Left ventricle myocardium superior (tissue), 1 donor: ENCODE measurements at regions not wholly inside any gene's neighbourhood (a gene's known extent, or its start where the extent isn't known, plus 50 kb on each side); places are given as distances from the start of the nearest gene placed in this dataset.
"Not testable (repeated sequence)": the region's sequence is repeated elsewhere in the genome, so short reads cannot be mapped to it uniquely, and the experiment has no call there.

Source experiments
- ATAC-seq: fragments of 200-7000 bp; cut with Tn5 transposase; one replicate; pipeline ENCODE4 v1.9.1; 2020; ENCODE audit warnings: mild to moderate bottlenecking, moderate library complexity
- DNase-seq: peaks from one replicate; pipeline ENCODE4 v3.0.0-alpha.2; 2020
- intact Hi-C: fragments of 100-400 bp; cut with micrococcal nuclease; formaldehyde crosslinking; loops from one replicate; pipeline ENCODE4 v1.11.0; 2022
- donor health status: DM: no; HTN: yes; CAD: no; lungs with severe emphysema.

DNA sequence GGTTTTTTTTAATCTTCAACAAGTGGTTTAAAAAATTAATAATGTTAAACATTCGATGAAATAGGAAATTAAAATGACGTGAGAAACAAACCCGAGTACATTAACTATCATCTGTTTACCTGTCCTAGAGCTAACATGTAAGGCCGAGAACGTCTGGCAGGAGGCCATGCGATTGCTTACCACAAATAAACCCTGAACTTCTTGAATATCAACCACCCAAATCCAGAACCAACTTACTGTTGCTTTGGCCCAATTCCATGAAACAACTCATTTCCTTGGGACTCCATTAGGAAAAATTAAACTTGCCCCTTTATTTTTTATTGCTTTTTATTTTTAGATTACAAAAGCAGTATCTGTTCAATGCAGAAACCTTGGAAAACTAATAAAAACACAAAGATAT lies 228.9 kb upstream of the IRS2 start:
- ATAC-seq (no peak), DNase-seq (no peak)
- intact Hi-C loops = no loop called here

DNA sequence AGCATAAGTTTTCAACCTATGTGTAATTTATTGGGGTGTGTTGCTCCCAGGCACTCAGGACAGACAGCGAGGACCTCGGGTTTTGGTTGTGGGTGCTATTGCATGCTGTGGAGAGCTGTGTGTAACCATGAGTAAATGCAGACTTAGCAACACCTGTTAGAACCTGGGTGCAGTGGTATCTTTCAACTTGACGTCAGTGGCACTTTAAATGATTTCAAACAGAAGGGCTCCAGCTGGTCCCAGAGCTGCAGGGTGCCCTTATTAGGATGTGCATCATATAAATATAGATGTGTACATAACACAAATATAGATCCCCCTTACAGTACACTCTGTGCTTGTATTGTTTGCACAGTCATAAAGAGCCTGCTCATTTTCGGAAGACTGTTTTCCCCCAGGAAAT lies 228.3 kb upstream of the IRS2 start:
- DNase-seq = no peak
- ATAC-seq = peak; percentile 60
- intact Hi-C loops = no loop called here

DNA sequence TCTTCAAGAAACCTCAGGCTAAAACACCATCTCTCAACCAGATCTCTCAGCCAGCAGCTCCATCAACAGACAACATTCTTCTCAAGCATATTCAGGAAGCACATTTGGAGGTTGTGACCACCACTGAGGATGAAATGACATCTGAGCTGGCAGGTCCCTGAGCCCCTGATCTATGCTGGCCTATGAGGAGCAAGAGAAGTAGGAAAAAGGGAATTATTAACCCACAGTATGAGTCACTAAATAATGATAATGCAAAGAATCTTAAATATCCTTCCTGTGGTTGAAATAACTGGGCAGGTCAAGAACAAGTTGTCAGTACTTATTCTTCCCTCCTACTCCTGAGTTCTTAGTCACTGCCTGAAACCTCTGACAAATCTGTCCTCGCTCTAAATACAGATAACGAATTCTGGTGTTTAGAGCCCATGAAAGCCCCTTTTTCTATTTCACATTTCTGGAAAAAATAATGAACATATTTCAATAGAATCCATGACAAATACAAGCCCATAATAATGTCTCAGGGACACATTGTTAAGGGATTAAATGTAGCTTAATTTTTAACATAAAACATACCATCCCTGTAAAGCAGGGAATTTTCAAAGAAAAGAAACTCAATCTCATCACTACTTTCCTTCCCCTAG lies 225.8 kb upstream of the IRS2 start:
- ATAC-seq (no peak), DNase-seq (no peak)
- intact Hi-C loops = no loop called here

DNA sequence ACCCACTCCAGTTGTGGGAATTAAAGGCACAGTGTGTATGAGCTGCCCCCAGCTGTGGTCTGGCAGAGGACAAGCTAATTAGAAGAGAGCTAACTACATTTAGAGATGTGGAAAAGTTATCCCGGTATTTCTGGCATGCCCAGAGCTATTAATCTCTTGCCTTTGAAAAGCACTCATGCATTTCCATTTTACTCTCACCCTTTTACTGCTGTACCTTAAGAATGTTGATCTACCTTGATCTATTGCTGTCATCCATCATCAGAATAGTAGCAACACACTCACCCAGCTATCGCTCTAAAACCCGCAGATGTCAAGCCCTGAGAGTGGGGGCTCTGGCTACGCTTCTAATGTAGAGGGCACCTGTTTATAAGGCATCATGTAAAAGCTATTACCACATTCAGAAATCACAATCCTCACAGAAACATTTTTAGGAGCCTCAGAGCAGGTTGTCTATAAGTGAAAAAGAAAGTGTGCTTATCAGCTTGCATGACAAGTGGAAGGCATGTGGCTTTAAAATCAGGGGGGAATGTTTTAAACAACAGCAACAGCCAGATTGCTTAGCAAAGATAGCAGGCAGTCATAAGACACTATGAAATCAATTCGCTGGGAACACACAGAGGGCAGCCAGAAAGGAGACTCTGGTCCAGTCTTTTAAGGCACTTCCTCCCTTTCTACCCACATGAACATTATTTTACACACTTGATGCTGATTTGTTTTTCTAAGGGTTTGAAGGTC lies 224.2 kb upstream of the IRS2 start:
- DNase-seq = no peak
- intact Hi-C loops = no loop called here
- no peak for ATAC-seq

DNA sequence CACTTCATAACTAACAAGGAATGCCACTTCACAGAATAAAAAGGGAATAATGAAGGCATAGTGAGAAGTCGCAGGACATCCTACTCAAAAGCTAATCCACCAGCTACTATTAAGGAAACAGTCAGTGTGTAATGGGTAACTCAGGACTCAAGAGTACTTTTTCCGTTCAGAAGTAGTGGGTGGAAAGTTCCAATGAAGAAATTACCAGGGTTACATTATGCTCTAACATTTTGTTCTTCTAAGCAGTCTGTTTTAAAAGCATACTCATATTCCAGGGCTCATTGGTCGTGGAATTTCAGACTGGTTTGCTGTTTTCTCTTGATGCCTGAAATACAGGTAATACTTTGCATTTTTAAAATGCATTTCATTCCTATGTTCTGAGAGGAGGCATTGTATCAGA lies 222.4 kb upstream of the IRS2 start:
- intact Hi-C loops = no loop called here
- ATAC-seq (no peak), DNase-seq (no peak)

DNA sequence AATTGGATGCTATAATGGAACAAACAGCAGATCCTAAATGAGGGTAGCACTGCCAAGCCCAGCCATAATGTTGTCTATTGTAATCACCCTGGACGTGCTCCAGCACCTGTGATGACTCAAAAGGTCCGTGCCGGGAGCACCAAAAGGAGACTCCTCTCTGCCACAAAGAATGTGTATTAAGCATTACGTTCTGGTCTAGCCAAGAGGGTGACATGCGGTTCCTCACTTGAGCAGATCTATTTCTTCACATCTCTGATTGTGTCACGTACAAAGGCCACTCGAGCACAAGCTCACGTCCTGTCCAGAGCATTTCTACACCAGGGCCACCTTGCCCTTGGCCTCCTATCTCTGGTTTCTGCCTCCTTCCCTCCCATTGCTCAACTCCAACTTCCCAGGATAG lies 219.9 kb upstream of the IRS2 start:
- ATAC-seq (peak; percentile 14), DNase-seq (no peak)
- intact Hi-C loops = no loop called here

DNA sequence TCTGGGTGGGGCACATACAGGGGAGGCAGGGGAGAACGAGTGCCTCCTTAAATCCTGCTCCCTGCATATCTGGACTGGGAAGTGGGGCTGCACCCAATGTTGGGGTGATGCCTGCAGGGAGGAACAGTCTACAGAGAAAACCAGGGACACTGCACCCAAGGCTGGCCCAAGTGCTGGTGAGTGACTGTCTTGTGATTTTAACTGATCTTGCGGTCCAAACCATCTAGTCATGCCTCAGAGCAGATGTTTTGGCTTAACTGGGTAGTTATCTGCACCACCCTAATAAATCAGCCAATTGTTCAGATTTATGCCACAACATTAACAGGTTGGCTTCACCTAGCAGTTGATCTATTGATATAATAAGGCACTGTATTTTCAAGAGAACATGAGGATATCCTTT lies 219.2 kb upstream of the IRS2 start:
- intact Hi-C loops = no loop called here
- ATAC-seq (no peak), DNase-seq (no peak)

DNA sequence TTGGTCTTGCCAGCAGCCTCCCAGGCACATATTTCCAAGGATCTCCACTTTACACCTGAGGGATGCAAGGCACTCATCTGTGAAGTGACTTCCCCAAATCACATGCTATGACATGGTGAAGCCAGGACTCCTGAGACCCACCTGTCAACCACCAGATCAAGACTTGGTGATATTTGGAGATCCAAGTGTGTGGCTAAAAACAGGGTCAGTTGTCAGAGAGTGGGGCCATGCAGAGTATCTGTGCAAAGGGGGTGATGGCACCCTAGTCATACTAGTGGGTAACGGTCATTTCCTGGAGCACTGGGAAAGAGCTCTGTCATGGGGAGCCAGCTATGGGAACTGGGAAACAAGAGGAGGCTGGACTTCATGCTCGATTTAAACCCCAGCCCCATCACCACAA lies 218.4 kb upstream of the IRS2 start:
- ATAC-seq (no peak), DNase-seq (no peak)
- intact Hi-C loops = no loop called here

DNA sequence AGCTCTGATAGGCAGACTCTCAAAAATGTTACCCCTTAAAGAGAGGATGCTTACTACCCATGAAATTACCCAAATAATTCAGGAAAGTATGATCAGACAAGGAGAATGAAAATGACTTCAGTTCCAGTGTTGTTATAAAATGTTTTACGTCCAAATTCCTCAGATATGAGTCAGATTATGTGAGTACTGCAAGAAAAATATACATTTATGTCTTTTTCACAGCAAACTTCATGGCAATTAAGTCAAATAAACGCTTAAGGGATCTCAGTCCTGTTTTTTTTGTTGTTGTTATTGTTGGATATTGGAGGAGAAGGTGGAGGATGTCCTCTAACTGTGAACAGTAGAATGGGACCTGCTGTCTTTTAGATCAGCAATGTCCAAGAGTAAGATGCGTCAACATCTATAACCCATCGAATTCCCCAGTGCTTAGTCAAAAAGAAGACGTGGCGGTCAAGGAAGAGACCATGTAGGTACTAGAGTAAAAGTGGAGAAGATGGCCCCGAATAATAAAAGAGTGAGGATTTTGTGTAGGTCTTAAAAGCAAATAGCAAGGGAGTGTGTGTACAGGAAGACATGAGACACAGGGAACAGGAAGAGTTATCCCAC lies 215.4 kb upstream of the IRS2 start:
- intact Hi-C loops = no loop called here
- DNase-seq = no peak
- ATAC-seq = no peak

DNA sequence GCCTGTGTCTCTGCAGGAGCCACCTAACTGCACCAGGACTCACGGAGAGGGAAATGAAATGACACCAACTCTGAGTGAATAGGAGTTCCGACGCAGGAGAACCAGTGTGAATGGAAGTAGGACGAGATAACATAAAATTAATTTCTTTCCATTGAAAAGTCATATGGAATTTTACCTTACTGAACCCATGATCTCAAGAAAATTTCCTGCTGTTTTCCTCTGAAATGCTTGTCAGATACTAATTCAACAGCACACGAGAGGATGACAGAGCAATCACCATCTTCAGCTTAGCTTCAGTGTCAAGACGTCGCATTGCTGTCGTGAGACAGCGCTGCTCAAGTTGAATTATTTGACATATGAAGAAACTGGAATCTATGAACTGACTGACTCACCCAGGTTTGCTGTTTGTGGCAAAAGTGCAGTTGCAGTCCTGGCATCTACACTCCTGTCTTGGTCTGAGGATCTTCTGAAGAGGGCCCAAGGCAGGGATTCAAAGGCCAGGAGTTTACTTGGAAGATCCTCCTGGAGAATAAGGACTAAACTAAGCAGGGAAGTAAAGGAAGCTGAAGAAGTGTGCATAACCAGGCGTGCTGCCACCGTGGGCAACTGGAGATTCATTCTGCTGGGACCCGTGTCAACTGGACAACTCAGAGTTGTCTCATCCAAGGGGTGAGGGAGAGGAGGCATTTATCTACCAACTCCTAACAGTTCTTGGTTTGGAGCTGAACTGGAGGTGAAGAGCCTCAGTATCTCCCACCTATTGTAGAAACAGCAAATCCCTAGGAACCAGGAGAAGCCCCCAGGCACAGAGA lies 214.4 kb upstream of the IRS2 start:
- intact Hi-C loops = no loop called here
- ATAC-seq (no peak), DNase-seq (no peak)

DNA sequence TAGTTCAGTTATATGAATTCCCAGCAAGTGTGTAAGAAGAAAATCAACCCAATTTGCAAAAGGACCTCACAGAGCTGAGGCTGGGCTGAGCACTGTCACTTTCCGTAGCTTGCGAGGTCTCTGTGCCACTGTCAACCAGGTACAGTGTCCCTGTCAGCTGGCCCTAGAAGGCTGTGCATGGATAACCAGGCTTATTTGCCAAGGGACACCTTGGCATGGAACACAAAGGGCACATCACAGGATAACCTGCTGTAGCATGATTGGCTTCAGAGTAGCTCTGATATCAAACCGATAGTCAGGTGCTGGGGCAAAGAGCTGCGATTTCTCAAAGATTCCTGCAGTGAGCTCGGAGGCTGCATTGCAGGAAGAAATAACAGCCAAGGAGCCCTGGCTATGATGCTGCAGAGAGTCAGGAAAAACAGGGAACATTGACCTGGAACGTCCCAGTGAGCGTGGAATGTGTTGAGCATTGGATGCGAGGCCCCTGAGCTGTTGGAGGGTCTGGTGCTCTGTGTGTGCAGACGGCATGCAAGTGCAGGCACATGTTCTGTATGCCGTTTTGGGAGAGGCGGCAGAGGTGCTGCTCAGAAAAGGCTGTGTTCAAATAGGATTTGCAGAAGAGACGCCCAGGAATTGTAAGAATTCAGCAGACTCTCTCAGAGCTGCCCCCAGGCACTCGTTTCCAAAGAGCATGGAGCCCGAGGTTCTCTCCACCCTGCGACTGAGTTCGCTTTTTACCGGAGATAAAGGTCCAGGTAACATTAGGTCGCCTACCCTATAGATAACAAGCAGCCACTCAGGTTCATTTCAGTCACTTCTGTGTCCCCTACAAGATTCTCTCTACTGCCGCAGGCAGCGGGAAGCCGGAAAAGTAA lies 213.5 kb upstream of the IRS2 start:
- DNase-seq = no peak
- intact Hi-C loops = no loop called here
- ATAC-seq = no peak

DNA sequence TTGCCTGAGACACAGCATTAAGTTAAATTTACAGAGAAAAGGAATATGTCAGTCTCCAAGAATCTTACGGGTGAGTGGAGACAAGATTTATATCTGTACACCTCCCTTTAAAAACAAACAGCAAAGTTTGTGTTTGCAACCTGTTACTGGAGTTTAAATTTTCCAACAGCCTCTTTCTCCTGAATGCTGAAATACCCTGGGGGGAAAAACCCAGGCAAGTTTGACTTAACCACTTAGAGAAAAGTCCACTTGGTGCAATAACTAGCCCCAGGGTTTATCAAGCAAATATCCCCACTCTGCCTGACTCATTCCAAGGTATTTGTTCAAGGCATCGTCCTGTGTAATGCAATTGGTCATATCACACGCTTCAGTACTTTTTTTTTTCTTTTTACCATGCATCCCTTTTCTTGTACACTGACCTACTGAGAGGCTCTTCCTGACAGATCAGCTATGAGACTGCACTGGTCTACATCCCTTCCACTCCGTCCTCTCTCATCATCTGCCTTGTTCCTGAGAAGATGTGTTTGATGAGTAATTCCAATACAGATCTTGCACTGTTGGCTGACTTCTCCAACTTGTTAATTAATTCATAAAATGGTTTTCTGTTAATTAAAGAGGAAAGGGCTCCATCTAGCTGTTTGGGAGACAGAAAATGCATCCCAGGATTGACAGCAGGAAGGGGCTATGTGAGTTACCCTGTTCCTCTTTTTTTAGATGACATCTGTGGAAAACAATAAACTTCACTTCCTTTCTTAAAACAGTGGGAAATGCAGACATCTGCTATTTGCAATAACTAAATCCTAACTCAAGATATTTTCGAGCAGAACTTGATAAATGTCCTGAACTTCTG lies 212.5 kb upstream of the IRS2 start:
- no peak for DNase-seq
- intact Hi-C loops = no loop called here
- peak; percentile 52 for ATAC-seq

DNA sequence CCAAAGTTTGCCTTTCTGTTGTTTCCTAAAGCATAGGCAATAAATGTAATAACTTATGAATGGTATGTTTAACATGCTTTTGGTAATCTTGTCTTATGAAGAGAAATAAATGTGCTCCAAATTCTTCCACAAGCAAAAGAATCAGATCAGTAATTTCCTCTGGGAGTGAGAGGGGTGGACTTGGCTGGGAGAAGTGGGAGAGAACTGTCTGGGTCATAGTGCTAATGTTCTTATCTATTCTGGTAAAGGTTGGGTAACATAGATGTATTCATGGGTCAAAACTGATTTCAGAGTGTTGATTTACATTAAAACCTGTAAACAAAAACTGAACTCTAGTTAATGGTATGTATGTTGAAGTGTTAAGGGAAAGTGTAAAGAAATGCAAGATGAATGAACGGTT lies 211.7 kb upstream of the IRS2 start:
- DNase-seq (no peak), ATAC-seq (peak; percentile 70)
- intact Hi-C loops = no loop called here

DNA sequence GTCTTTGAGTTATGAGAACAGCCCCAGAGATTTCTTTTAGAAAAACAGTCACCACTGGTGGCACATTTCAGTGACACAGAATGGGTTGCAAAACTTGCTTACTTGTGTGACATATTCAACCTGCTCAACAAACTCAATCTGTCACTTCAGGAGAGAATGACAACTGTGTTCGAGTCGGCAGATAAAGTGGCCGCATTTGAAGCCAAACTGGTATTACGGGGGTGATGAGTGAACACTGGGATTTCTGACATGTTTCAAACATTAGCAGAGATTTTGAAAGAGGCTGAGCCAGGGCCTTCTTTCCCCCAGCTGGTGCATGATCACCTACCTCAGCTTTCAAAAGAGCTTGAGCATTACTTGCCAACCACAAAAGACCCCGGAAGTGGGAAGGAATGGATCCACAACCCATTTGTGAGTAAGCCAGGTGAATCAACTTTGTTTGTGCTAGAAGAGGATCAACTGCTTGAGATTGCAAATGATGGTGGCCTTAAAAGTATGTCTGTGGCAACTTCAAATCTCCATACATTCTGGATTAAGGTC lies 210.7 kb upstream of the IRS2 start:
- intact Hi-C loops, ATAC-seq, DNase-seq: not testable (repeated sequence)

DNA sequence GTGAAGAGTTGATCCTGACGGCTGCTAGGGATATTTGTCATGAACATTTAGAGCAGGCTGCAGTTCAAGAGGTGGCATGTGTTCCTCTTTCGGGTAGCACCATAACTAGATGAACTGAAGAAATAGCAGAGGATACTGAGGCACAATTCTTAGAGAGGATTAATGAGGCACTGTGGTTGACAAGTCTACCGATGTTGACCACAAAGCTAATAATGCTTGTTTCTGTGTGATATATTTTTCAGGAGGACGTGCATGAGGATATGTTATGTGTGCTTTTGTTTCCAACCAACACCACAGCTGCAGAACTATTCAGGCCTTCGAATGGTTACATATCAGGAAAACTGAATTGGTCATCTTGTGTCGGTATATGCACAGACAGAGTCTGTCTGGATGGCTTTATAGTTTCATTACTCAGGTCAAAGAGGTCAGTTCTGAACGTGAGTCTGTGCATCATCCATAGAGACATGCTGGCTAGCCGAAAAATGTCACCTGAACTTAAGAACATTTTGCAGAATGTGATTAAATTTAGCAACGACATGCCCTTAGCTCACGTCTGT lies 210.1 kb upstream of the IRS2 start:
- no peak for ATAC-seq
- intact Hi-C loops = no loop called here
- DNase-seq = no peak

DNA sequence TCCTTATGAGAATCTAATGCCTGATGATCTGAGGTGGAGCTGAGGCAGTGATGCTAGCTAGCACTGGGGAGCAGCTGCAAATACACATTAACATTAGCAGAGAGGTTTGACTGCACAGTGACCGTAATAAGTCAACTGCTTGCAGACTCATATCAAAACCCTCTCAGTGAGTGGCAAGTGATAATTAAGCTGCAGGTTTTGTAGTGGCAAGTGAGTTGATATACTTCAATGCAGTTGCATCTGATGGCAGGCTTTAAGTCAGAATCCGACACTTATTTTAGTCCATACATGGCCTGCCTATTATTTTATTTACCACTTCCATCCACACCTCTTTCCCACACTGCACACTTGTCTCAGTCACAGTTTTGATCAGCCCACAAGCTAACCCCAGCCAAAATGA lies 209.2 kb upstream of the IRS2 start:
- intact Hi-C loops = no loop called here
- no peak for DNase-seq
- ATAC-seq = no peak

DNA sequence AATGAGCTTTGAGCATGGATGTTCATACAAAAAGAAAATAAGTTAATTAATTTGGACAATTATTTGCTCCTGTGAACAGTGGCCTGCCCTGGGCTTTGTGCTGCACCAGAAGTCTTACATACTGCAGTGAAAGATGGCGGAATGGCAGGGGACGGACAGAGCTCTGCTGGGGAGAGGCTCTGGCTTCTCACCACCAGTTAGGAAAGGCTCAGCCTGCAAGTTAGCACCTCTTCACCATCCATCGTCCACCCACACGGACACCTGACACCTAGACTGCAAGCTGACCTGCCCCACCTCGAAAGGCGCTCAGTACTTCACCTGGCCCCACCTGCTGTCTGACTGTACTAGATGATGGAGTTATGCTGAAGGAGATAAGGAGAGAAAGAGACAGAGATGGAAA lies 203.9 kb upstream of the IRS2 start:
- intact Hi-C loops = no loop called here

DNA sequence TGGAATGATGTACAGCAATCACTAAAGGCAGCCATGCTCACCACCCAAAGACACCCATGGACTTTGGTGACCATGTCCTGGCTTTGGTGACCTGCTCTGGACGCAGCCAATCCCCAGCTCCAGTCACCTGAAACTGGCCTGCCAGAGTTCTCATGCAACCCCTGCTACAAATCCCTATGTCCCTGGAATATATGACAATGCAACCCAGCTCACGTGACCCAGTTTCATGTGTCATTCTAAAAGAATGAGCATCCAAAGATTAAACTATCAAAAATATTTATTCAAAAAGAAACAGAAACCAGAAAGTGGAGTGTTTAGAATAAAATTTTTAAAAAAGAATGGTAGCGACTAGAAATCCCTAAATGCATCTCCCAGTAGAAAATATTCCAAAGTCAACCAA lies 203.3 kb upstream of the IRS2 start:
- DNase-seq = no peak
- ATAC-seq = no peak
- intact Hi-C loops = no loop called here

More for the DNA sequence above, 203.9 kb upstream of the IRS2 start:
- DNase-seq = no peak
- no peak for ATAC-seq
